ENCODE measurements at regions not wholly inside any gene's neighbourhood (a gene's known extent, or its start where the extent isn't known, plus 50 kb on each side); places are given as distances from the start of the nearest gene placed in this dataset.

DNA sequence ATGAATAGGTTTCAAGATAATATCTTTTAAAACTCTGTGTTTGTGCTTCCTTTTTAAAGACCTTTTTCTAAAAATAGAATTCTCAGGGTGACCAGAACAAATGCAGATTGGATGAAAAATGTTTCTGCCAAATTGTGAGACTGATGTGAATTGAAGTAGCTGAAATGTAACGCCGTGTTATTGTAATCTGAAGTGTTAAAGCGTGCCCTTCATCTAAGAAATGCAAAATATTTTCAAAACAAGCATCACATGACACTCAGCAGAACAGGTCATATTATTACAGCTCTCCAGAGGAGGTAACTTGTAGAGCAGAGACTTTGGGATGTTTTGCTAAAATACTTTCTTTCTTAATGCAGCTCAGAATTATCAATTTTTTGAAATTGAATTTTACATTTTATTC lies 90.0 kb upstream of the PLEKHA5 start:
- H3K27ac ChIP-seq: no peak overlapping the region
- no peaks in the 10 kb centered on the region for H3K36me3 ChIP-seq
- DNase-seq: no peak
- H3K4me3 ChIP-seq: no peak overlapping the region
- H3K9me3 ChIP-seq (replicated peaks): no peaks in the 10 kb centered on the region
- H3K4me1 ChIP-seq: no peaks in the 10 kb centered on the region
- H3K27me3 ChIP-seq: no peaks in the 10 kb centered on the region

DNA sequence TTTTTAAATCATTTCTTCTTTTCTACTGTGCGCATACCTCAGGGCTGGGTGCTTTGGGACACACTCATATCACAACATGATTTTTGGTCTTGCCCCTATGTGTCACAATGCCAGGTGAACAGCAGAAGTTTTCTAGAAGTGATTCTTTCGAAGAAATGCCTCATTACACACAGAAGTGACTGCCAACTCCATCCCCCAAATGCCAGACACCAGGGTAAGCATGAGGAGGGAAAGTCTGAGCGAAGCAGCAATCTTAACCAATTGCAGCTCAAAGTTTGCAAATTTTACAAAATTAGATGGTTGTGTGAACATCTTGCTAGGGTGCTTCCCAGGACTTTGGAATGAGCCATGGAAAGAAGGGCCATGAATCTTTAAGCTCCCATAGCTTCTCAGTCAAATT lies 87.3 kb upstream of the PLEKHA5 start:
- Histone ChIP-seq H3K9me3 (replicated peaks) (no peaks in the 10 kb centered on the region), H3K27me3 (no peaks in the 10 kb centered on the region), H3K36me3 (no peaks in the 10 kb centered on the region), H3K4me1 (no peaks in the 10 kb centered on the region), H3K4me3 (no peak overlapping the region), H3K27ac (no peak overlapping the region)
- DNase-seq: no peak

DNA sequence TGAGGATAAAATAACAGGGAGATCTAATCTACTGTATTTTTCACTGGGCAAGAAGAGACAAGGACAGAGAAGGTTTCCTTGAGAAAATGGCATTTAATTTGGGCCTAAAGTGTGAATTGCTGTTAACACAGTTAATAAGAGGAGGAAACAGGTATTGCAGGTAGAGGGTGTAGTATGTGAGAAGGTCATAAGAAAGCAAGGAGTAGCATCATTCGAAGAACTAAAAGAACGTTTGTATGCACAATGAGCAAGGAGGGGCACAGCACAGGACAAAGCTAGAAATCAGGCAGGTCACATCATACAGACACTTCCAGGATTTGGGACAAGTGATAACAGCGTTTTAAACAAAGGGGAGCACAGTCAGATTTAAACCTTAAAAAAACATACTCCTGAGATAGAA lies 85.1 kb upstream of the PLEKHA5 start:
- Histone ChIP-seq H3K36me3 (no peaks in the 10 kb centered on the region), H3K4me3 (no peak overlapping the region), H3K27ac (no peak overlapping the region), H3K27me3 (no peaks in the 10 kb centered on the region), H3K9me3 (replicated peaks) (no peaks in the 10 kb centered on the region), H3K4me1 (no peaks in the 10 kb centered on the region)
- DNase-seq: no peak

DNA sequence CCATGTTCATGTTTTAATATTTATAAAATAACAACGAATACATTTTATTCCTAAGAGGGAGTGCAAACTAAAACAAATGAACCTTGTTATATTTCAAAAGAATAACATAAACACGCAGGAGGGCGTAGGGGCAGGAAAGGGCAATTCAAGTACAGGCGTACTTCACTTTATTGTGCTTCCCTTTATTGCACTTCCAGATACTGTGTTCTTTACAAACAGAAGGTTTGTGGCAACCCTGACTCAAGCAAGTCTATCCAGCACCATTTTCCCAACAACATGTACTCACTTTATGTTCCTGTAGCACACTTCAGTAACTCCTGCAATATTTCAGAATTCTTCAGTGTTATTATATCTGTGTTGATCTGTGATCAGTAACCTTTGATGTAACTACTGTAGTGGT lies 84.6 kb upstream of the PLEKHA5 start:
- Histone ChIP-seq H3K9me3 (replicated peaks) (no peaks in the 10 kb centered on the region), H3K27me3 (no peaks in the 10 kb centered on the region), H3K4me3 (no peak overlapping the region), H3K36me3 (no peaks in the 10 kb centered on the region), H3K4me1 (no peaks in the 10 kb centered on the region), H3K27ac (no peak overlapping the region)
- no peak for DNase-seq

DNA sequence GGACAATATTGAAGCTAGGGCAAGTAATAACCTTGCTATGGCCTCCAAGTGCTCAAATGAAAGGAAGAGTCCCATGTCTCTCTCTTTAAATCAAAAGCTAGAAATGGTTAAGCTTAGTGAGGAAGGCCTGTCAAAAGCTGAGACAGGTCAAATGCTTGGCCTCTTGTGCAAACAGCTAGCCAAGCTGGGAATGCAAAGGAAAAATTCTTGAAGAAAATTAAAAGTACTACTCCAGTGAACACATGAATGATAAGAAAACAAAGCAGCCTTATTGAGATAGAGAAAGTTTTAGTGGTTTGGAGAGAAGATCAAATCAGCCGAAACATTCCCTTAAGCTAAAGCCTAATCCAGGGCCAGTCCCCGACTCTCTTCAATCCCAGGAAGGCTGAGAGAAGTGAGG lies 84.1 kb upstream of the PLEKHA5 start:
- Histone ChIP-seq H3K9me3 (replicated peaks) (no peaks in the 10 kb centered on the region), H3K4me1 (no peaks in the 10 kb centered on the region), H3K27me3 (no peaks in the 10 kb centered on the region), H3K36me3 (no peaks in the 10 kb centered on the region), H3K27ac (no peak overlapping the region), H3K4me3 (no peak overlapping the region)
- DNase-seq: no peak

DNA sequence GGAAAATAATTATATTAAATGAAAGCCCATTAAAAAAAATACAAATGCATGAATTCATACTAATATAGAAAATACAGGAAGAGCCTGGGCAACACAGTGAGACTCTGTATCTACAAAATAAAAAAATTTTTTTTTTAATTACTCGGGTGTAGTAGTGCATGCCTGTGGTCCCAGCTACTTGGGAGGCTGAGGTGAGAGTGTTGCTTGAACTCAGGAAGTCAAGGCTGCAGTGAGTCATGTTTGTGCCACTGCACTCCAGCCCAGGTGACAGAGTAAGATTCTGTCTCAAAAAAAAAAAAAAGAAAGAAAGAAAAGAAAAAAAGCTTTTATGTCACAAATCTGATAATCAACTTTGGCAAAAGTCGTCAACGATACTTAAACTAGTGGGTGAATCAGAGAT lies 80.6 kb upstream of the PLEKHA5 start:
- no peak for DNase-seq
- H3K4me1 ChIP-seq: no peaks in the 10 kb centered on the region
- H3K27ac ChIP-seq: no peak overlapping the region
- H3K9me3 ChIP-seq (replicated peaks): no peaks in the 10 kb centered on the region
- H3K4me3 ChIP-seq: no peak overlapping the region
- H3K27me3 ChIP-seq: no peaks in the 10 kb centered on the region
- no peaks in the 10 kb centered on the region for H3K36me3 ChIP-seq

DNA sequence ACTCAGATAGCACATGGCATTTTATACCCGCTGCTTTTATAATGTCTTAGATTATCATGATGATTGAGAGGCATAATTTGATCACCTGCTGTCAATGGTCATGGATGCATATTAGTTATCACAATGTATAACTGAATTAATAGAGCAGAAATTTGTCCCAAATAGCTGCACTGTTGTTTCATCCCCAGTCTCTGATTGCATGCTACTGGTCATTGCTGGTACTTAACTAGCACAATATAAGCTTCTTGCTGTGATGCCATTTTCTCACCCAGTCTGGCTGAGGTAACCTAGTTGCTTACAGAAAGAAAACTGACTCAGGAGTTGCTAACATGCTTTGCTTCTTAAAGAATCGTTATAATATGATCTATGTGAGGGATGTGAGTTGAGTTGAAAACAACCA lies 76.8 kb upstream of the PLEKHA5 start:
- Histone ChIP-seq H3K4me1 (no peaks in the 10 kb centered on the region), H3K27ac (no peak overlapping the region), H3K9me3 (replicated peaks) (no peaks in the 10 kb centered on the region), H3K4me3 (no peak overlapping the region), H3K36me3 (no peaks in the 10 kb centered on the region), H3K27me3 (no peaks in the 10 kb centered on the region)
- DNase-seq: no peak

DNA sequence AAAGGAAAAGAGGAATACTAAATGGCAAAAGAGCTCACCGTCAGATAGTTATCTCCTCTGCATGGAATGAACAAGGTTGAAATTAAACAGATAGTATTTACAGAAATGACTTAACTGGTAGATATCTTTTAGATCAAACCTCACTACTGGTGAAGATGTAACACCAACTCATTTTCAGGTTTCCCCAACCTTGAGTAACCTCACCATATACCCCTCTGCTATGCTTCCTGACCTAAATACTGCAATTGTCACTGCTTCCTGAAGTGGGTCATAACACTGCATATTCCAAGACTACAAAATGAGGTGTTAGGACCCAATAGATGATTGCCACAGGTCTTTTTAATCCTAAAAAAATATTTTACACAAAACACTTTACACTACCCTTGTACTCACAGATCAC lies 76.3 kb upstream of the PLEKHA5 start:
- no peak for DNase-seq
- H3K27me3 ChIP-seq: no peaks in the 10 kb centered on the region
- no peaks in the 10 kb centered on the region for H3K4me1 ChIP-seq
- no peak overlapping the region for H3K4me3 ChIP-seq
- no peak overlapping the region for H3K27ac ChIP-seq
- no peaks in the 10 kb centered on the region for H3K36me3 ChIP-seq
- H3K9me3 ChIP-seq (replicated peaks): no peaks in the 10 kb centered on the region

DNA sequence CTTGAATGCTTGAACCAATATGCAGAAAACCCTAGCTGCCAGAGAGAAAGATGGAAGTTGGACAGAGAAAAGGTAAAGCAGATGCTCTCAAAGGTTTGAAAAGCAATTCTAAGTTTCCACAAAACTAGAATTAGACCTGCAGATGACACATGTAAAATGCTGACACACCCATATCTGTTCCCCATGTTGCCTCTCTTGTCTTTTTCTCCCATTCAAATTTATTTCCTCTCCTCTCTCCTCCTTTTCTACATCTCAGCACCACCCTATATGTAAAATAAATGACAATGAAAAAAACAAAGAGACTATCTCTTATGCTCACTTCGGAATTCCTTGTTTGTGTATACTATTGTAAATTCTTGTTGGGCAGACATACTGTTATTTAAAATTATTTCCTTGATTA lies 75.5 kb upstream of the PLEKHA5 start:
- Histone ChIP-seq H3K27ac (no peak overlapping the region), H3K9me3 (replicated peaks) (no peaks in the 10 kb centered on the region), H3K4me1 (no peaks in the 10 kb centered on the region), H3K36me3 (no peaks in the 10 kb centered on the region), H3K27me3 (no peaks in the 10 kb centered on the region), H3K4me3 (no peak overlapping the region)
- DNase-seq: no peak

DNA sequence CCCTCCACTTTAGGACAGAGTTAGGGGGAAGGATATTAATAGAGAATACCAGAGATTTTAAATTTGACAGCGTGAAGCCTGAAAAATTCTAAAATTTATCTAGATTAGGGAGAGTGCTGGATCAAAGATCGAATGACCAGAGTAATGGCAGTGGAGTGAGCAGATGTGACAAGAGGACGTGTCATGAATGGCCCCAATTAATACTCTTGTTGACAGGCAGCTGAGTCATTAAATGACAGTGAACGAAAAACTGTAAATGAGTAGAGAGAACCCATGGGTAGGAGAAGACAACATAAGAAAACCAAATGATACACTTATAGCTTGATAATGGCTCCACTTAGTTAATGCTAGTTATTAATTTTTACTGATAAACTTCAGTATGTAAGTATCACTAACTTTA lies 73.9 kb upstream of the PLEKHA5 start:
- H3K4me1 ChIP-seq: no peaks in the 10 kb centered on the region
- H3K27me3 ChIP-seq: no peaks in the 10 kb centered on the region
- H3K9me3 ChIP-seq (replicated peaks): no peaks in the 10 kb centered on the region
- H3K27ac ChIP-seq: no peak overlapping the region
- no peak for DNase-seq
- no peaks in the 10 kb centered on the region for H3K36me3 ChIP-seq
- no peak overlapping the region for H3K4me3 ChIP-seq

DNA sequence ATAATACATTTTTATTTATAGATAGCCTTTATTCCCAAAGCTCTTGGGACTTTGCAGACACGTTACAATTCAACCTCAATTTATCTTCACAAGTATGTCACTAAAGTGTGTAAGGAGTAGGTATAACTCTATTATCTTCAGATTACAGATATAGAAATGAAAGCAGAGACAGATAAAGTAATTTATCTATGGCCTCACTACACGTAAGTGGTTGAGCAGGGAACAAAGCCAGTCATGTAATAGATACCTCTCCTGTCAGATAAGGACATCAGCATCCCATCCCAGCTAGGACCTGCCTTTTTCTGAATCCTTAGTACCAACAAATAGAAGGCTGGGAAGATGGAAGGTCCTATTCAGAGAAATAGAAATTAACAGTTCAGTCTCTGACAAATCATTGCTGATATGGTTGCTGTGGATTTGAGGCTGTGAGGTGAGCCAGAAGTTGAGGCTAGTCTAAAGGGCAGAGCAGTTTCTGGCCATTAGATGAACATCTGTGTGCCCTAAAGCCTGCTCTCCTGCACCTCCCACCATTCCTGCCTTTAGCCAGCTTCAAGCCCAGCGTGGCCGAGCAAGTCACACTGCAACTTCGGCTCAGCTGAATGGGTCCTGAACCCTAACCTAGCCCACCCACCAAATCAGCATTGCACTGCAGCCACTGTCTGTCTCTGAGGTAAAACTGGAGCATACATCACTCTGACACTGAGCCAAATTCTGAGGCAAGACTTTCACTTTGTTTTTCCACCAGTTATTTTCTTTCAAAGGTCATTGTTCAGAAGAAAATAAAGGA lies 71.1 kb upstream of the PLEKHA5 start:
- Histone ChIP-seq H3K27ac (no peak overlapping the region), H3K9me3 (replicated peaks) (no peaks in the 10 kb centered on the region), H3K4me3 (no peak overlapping the region), H3K27me3 (no peaks in the 10 kb centered on the region), H3K36me3 (no peaks in the 10 kb centered on the region), H3K4me1 (no peaks in the 10 kb centered on the region)
- DNase-seq: no peak

DNA sequence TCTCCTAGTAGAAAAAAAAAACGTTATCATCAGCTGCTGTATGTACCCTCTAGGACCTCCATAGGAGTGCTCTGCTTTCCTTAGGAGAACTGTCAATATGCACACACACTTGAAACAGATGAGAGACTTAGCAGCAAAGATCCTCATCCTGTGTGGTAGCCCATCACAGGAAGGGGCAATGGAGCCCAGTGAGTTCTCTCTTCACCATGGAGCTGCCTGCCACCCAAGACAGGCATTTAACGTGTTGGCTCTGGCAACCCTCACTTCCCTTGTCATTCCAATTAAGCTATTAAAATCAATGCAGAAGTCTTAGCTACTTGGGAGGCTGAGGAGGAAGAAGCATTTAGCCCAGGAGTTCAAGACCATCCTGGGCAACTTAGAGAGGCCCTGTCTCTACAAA lies 64.8 kb upstream of the PLEKHA5 start:
- Histone ChIP-seq H3K36me3 (no peaks in the 10 kb centered on the region), H3K9me3 (replicated peaks) (no peaks in the 10 kb centered on the region), H3K4me1 (no peaks in the 10 kb centered on the region; the same call in 1 of the 2 replicates), H3K27ac (no peak overlapping the region), H3K4me3 (no peak overlapping the region), H3K27me3 (no peaks in the 10 kb centered on the region)
- no peak for DNase-seq

DNA sequence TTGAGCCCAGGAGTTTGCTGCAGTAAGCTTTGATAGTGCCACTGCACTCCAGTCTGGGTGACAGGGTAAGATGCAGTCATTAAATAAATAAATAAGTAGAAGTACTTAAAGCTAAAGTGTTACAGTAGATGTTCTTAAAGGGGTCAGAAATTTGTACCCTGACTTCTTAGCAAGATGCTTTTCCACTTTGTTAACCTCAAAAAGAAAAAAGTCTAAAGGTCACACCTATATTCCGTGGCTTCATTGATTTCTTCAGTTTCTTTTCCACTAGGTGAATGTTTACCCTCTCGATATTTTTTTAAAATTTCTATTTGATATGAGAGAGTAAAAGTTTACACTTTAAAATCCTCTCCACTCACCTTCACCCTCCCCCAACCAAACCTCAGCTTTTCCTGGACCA lies 64.3 kb upstream of the PLEKHA5 start:
- no peak overlapping the region for H3K27ac ChIP-seq
- no peaks in the 10 kb centered on the region; the same call in 1 of the 2 replicates for H3K4me1 ChIP-seq
- no peak overlapping the region for H3K4me3 ChIP-seq
- H3K9me3 ChIP-seq (replicated peaks): no peaks in the 10 kb centered on the region
- DNase-seq: no peak
- H3K27me3 ChIP-seq: no peaks in the 10 kb centered on the region
- no peaks in the 10 kb centered on the region for H3K36me3 ChIP-seq

DNA sequence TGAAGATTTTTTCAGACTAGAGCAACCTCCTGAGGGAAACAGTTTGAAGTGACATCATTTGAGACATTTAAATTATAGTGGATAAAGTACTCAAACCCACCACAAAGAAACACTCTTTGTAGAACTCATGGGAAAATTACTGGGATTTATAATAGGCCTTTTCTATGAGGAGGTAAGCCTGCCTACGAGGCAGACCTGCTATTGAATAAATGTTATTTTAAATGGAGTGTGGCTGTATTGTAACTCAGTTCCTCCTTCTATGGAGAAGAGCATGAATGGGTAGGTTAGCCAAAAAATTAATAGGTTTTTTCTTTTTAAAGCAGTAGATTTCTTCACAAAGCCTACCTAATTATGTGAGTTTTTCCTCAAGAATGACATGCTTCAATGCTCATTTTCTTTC lies 63.7 kb upstream of the PLEKHA5 start:
- no peak for DNase-seq
- no peak overlapping the region for H3K4me3 ChIP-seq

DNA sequence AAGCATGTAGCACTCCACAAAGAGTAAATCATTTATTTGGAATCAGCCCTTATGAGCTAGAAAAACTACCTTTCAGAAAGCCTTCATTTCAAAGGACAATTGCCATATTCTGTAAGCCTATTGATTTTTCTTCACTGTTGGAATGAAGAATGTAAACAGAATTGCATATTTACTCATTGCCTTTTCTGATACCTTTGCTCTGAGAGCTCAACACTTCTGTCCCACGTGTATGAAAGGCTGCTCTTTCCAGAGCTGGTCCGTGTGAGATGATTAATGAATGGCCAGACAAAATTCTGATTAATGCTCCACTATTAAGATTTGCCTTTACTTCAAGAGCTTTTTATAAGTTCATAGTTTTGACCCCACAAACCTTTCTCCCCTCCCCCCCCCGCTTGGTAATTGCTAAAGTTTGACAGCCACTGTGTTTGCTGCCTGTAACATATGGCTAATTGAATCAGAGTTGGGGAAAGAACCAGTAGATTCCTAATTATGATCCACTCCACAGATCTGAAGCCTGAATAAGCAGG lies 63.0 kb upstream of the PLEKHA5 start:
- Histone ChIP-seq H3K9me3 (replicated peaks) (no peaks in the 10 kb centered on the region), H3K27me3 (no peaks in the 10 kb centered on the region), H3K4me3 (no peak overlapping the region), H3K4me1 (no peaks in the 10 kb centered on the region; the same call in 1 of the 2 replicates), H3K36me3 (no peaks in the 10 kb centered on the region), H3K27ac (no peak overlapping the region)
- no peak for DNase-seq

More for the DNA sequence above, 63.7 kb upstream of the PLEKHA5 start:
- H3K27ac ChIP-seq: no peak overlapping the region
- H3K36me3 ChIP-seq: no peaks in the 10 kb centered on the region
- no peaks in the 10 kb centered on the region for H3K9me3 ChIP-seq (replicated peaks)
- no peaks in the 10 kb centered on the region; the same call in 1 of the 2 replicates for H3K4me1 ChIP-seq
- no peaks in the 10 kb centered on the region for H3K27me3 ChIP-seq

DNA sequence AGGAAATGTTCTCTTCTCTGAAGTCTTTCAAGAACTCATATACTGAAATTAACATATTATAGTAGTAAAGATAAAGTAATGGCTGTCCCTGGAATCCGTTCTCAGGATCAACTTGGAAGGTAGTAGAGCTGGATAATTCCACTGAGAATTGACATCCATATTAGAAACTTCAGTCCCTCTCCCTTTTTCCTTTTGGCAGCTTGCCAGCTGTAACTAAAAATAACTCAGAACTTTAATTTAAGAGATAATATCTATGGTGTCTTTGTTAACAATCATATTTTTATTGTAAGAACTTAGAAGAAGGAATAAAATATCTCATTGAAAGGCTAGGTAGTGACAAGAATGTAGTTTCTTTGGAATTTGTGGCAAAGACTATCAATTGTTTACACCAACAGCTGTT lies 61.4 kb upstream of the PLEKHA5 start:
- Histone ChIP-seq H3K27ac (no peak overlapping the region), H3K36me3 (no peaks in the 10 kb centered on the region), H3K4me3 (no peak overlapping the region), H3K4me1 (no peaks in the 10 kb centered on the region; the same call in 1 of the 2 replicates), H3K27me3 (no peaks in the 10 kb centered on the region), H3K9me3 (replicated peaks) (no peaks in the 10 kb centered on the region)
- DNase-seq: peak in 1 of 2 experiments; percentile 19
